Neural progenitor cell (in vitro differentiated cells): ENCODE measurements at regions not wholly inside any gene's neighbourhood (a gene's known extent, or its start where the extent isn't known, plus 50 kb on each side); places are given as distances from the start of the nearest gene placed in this dataset.

Experiments
- DNase-seq: peaks from one replicate; pipeline ENCODE4 v3.0.0-alpha.2; 2016; ENCODE audit warnings: low spot score
- H2AFZ ChIP-seq: fragments of 200-600 bp; sonication (generic); replicated peaks from 2 replicates; pipeline ENCODE4 v1.6.1; 2016; ENCODE audit warnings: antibody characterized with exemption
- H3F3A ChIP-seq: fragments of 200-600 bp; sonication (generic); 2 replicates; pipeline ENCODE4 v1.6.1; 2016; ENCODE audit warnings: antibody characterized with exemption, low read depth
- H3K27ac ChIP-seq: fragments of 200-600 bp; sonication (generic); 2 replicates; pipeline ENCODE4 v1.5.1; 2016; ENCODE audit warnings: mild to moderate bottlenecking
- H3K27me3 ChIP-seq: fragments of 200-600 bp; sonication (generic); 2 replicates; pipeline ENCODE4 v1.6.1; 2016; ENCODE audit warnings: mild to moderate bottlenecking, moderate library complexity
- H3K36me3 ChIP-seq: fragments of 200-600 bp; sonication (generic); 2 replicates; pipeline ENCODE4 v1.5.1; 2016
- H3K4me1 ChIP-seq: fragments of 200-600 bp; sonication (generic); 2 replicates; pipeline ENCODE4 v1.6.1; 2016; ENCODE audit warnings: mixed run types
- H3K4me2 ChIP-seq: fragments of 200-600 bp; sonication (generic); 2 replicates; pipeline ENCODE4 v1.6.1; 2016
- H3K4me3 ChIP-seq: fragments of 200-600 bp; sonication (generic); 2 replicates; pipeline ENCODE4 v1.5.1; 2016
- H3K79me2 ChIP-seq: fragments of 200-600 bp; sonication (generic); 2 replicates; pipeline ENCODE4 v1.6.1; 2016; ENCODE audit warnings: low read depth
- H3K9ac ChIP-seq: fragments of 200-600 bp; sonication (generic); 2 replicates; pipeline ENCODE4 v1.6.1; 2016
- H3K9me3 ChIP-seq: fragments of 200-600 bp; sonication (generic); 2 replicates; pipeline ENCODE4 v1.5.1; 2016; ENCODE audit warnings: low read depth
- H4K20me1 ChIP-seq: fragments of 200-600 bp; sonication (generic); 2 replicates; pipeline ENCODE4 v1.6.1; 2016; ENCODE audit warnings: low read depth
- H3K27ac Mint-ChIP-seq: 3 replicates; pipeline ENCODE4 v1.8.0; 2021; ENCODE audit warnings: mixed read lengths
- H3K27me3 Mint-ChIP-seq: 2 replicates; pipeline ENCODE4 v1.8.0; 2022; ENCODE audit warnings: low read depth, mild to moderate bottlenecking, inconsistent platforms, moderate library complexity, mixed read lengths; ENCODE audit not compliant: insufficient read depth
- H3K36me3 Mint-ChIP-seq: 3 replicates; pipeline ENCODE4 v1.8.0; 2021; ENCODE audit warnings: mixed read lengths
- H3K4me1 Mint-ChIP-seq: 3 replicates; pipeline ENCODE4 v1.8.0; 2021; ENCODE audit warnings: mixed read lengths
- H3K4me3 Mint-ChIP-seq: 3 replicates; pipeline ENCODE4 v1.8.0; 2021; ENCODE audit warnings: mild to moderate bottlenecking, moderate library complexity, mixed read lengths
- H3K9me3 Mint-ChIP-seq: 3 replicates; pipeline ENCODE4 v1.8.0; 2020; ENCODE audit warnings: mixed read lengths
- CTCF ChIP-seq: fragments of 200-600 bp; sonication (generic); IDR thresholded peaks from 2 replicates; pipeline ENCODE4 v1.5.1; 2017; ENCODE audit warnings: antibody characterized with exemption, mild to moderate bottlenecking
- EZH2 ChIP-seq: fragments of 200-600 bp; sonication (generic); IDR thresholded peaks from 2 replicates; pipeline ENCODE4 v1.6.1; 2017; ENCODE audit warnings: antibody characterized with exemption, mild to moderate bottlenecking, moderate library complexity
- EZH2phosphoT487 ChIP-seq: fragments of 200-600 bp; sonication (generic); IDR thresholded peaks from 2 replicates; pipeline ENCODE4 v1.6.1; 2017; ENCODE audit warnings: antibody characterized with exemption

GRCh38 chr3:43810797-43811196, 120.1 kb downstream of the ABHD5 start:
- Mint-ChIP-seq H3K36me3 (no peaks in the 10 kb centered on the region), H3K4me1 (no peaks in the 10 kb centered on the region), H3K4me3 (no peak overlapping the region), H3K27me3 (peaks cover 2% of the 10 kb centered on the region), H3K9me3 (no peaks in the 10 kb centered on the region), H3K27ac (no peak overlapping the region)
- Histone ChIP-seq H3K27me3 (no peaks in the 10 kb centered on the region), H3K27ac (no peak overlapping the region), H3F3A (no peaks in the 10 kb centered on the region), H3K4me1 (no peaks in the 10 kb centered on the region), H2AFZ (no peak overlapping the region), H3K79me2 (no peaks in the 10 kb centered on the region), H3K4me3 (no peak overlapping the region), H4K20me1 (no peaks in the 10 kb centered on the region), H3K9ac (no peak overlapping the region), H3K4me2 (no peak overlapping the region), H3K9me3 (no peaks in the 10 kb centered on the region), H3K36me3 (no peaks in the 10 kb centered on the region)
- no peak for DNase-seq
- TF ChIP-seq CTCF (no peak), EZH2 (no peak), EZH2phosphoT487 (no peak)

DNA sequence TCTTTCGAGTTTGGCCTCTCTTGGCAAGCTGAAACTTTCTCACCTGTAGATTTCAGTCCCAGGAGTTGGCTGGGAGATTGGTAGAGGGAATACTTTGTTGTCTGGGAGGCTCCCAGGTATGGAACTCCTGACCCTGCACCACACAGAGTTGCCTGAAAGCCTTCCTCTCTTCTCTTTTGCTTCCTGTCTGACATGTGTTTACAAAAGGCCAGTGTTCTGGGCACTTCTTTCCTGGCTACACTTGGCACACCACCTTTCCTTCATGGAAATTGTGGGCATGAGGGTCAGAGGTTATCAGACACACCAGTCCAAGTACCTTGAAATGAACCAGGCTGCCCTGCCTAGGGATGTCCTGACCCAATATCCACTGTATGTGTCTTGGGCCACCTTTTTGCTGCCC, 123.7 kb downstream of the ABHD5 start:
- H3K9ac ChIP-seq: no peak overlapping the region
- H2AFZ ChIP-seq: no peak overlapping the region
- Mint-ChIP-seq H3K27me3 (peaks cover 7% of the 10 kb centered on the region), H3K9me3 (no peaks in the 10 kb centered on the region), H3K27ac (no peak overlapping the region), H3K4me3 (no peak overlapping the region), H3K4me1 (no peaks in the 10 kb centered on the region), H3K36me3 (no peaks in the 10 kb centered on the region)
- H3K27me3 ChIP-seq: no peaks in the 10 kb centered on the region
- TF ChIP-seq CTCF: no peak
- no peak for TF ChIP-seq EZH2phosphoT487
- no peak for TF ChIP-seq EZH2
- no peaks in the 10 kb centered on the region for H4K20me1 ChIP-seq
- no peaks in the 10 kb centered on the region for H3K79me2 ChIP-seq
- no peaks in the 10 kb centered on the region for H3K9me3 ChIP-seq
- no peak overlapping the region for H3K4me2 ChIP-seq
- DNase-seq: no peak
- H3K36me3 ChIP-seq: no peaks in the 10 kb centered on the region
- no peak overlapping the region for H3K4me3 ChIP-seq
- H3K4me1 ChIP-seq: no peaks in the 10 kb centered on the region
- H3F3A ChIP-seq: no peaks in the 10 kb centered on the region
- H3K27ac ChIP-seq: no peak overlapping the region

GRCh38 chr3:43816372-43816771, 125.6 kb downstream of the ABHD5 start:
- Histone ChIP-seq H3K9me3 (no peaks in the 10 kb centered on the region), H4K20me1 (no peaks in the 10 kb centered on the region), H3K79me2 (no peaks in the 10 kb centered on the region), H3K4me1 (no peaks in the 10 kb centered on the region), H2AFZ (no peak overlapping the region), H3K27ac (no peak overlapping the region), H3F3A (no peaks in the 10 kb centered on the region), H3K27me3 (no peaks in the 10 kb centered on the region), H3K9ac (no peak overlapping the region), H3K4me2 (no peak overlapping the region), H3K36me3 (no peaks in the 10 kb centered on the region), H3K4me3 (no peak overlapping the region)
- DNase-seq: no peak
- no peaks in the 10 kb centered on the region for H3K9me3 Mint-ChIP-seq
- H3K4me1 Mint-ChIP-seq: no peaks in the 10 kb centered on the region
- H3K4me3 Mint-ChIP-seq: no peak overlapping the region
- H3K27me3 Mint-ChIP-seq: peaks cover 7% of the 10 kb centered on the region
- no peaks in the 10 kb centered on the region for H3K36me3 Mint-ChIP-seq
- TF ChIP-seq EZH2phosphoT487 (no peak), EZH2 (no peak), CTCF (no peak)
- H3K27ac Mint-ChIP-seq: no peak overlapping the region

GRCh38 chr3:43817064-43817463, 126.3 kb downstream of the ABHD5 start:
- Histone ChIP-seq H3K27me3 (no peaks in the 10 kb centered on the region), H3K27ac (no peak overlapping the region), H3F3A (no peaks in the 10 kb centered on the region), H3K9me3 (no peaks in the 10 kb centered on the region), H2AFZ (no peak overlapping the region), H3K9ac (no peak overlapping the region), H3K4me3 (no peak overlapping the region), H3K4me2 (no peak overlapping the region), H3K79me2 (no peaks in the 10 kb centered on the region), H3K4me1 (no peaks in the 10 kb centered on the region), H3K36me3 (no peaks in the 10 kb centered on the region), H4K20me1 (no peaks in the 10 kb centered on the region)
- DNase-seq: no peak
- no peak for TF ChIP-seq EZH2phosphoT487
- H3K27ac Mint-ChIP-seq: no peak overlapping the region
- H3K36me3 Mint-ChIP-seq: no peaks in the 10 kb centered on the region
- H3K9me3 Mint-ChIP-seq: no peaks in the 10 kb centered on the region
- H3K4me1 Mint-ChIP-seq: no peaks in the 10 kb centered on the region
- H3K4me3 Mint-ChIP-seq: no peak overlapping the region
- H3K27me3 Mint-ChIP-seq: peaks cover 7% of the 10 kb centered on the region
